GM21576 (cell line): ENCODE measurements at regions not wholly inside any gene's neighbourhood (a gene's known extent, or its start where the extent isn't known, plus 50 kb on each side); places are given as distances from the start of the nearest gene placed in this dataset.
A peak's percentile ranks its signal among the peaks of the same experiment; 100 is the strongest.

ENCODE experiments used
- ATAC-seq: cut with Tn5 transposase; IDR thresholded peaks from one replicate; pipeline ENCODE4 v1.9.1; 2021; ENCODE audit warnings: mild to moderate bottlenecking, moderate library complexity; ENCODE audit not compliant: unreplicated experiment

- no peak for ATAC-seq
Observed at GRCh38 chr14:61623927-61624326, 71.4 kb upstream of the HIF1A start.

- ATAC-seq: no peak
Observed at GRCh38 chr14:61625165-61625564, 70.1 kb upstream of the HIF1A start.

- no peak for ATAC-seq
Observed at GRCh38 chr14:61627612-61628011, 67.7 kb upstream of the HIF1A start.

GRCh38 chr14:61628016-61628725, 67.1 kb upstream of the HIF1A start:
- no peak for ATAC-seq

- ATAC-seq: no peak
Observed at GRCh38 chr14:61630399-61631044, 64.8 kb upstream of the HIF1A start.

- no peak for ATAC-seq
Observed at GRCh38 chr14:61631045-61631687, 64.1 kb upstream of the HIF1A start.

GRCh38 chr14:61632401-61632800, 62.9 kb upstream of the HIF1A start:
- no peak for ATAC-seq

- no peak for ATAC-seq
Observed at GRCh38 chr14:61632807-61633206, 62.5 kb upstream of the HIF1A start.

- ATAC-seq: no peak
Observed at GRCh38 chr14:61636291-61636690, 59.0 kb upstream of the HIF1A start.

GRCh38 chr14:61636779-61637178, 58.5 kb upstream of the HIF1A start:
- no peak for ATAC-seq

- ATAC-seq: no peak
Observed at GRCh38 chr14:61638595-61639387, 56.5 kb upstream of the HIF1A start.

GRCh38 chr14:61640158-61641136, 54.9 kb upstream of the HIF1A start:
- ATAC-seq: no peak

GRCh38 chr14:61641914-61642613, 53.2 kb upstream of the HIF1A start:
- ATAC-seq: no peak

GRCh38 chr14:61642614-61642982, 52.7 kb upstream of the HIF1A start:
- ATAC-seq: no peak

GRCh38 chr14:61643555-61643954, 51.8 kb upstream of the HIF1A start:
- ATAC-seq: no peak

GRCh38 chr14:61644175-61644574, 51.1 kb upstream of the HIF1A start:
- no peak for ATAC-seq

- peak; percentile 91 for ATAC-seq
Observed at GRCh38 chr14:61644834-61645233, 50.5 kb upstream of the HIF1A start.

GRCh38 chr14:61645247-61645646, 50.1 kb upstream of the HIF1A start:
- ATAC-seq: no peak
